ENCODE measurements at regions not wholly inside any gene's neighbourhood (a gene's known extent, or its start where the extent isn't known, plus 50 kb on each side); places are given as distances from the start of the nearest gene placed in this dataset.

GRCh38 chr14:53550776-53551175 is 397.7 kb upstream of the DDHD1 start:
- TF ChIP-seq CTCF (IDR thresholded peaks at IDR 0.05): no peak
- no peak for TF ChIP-seq POLR2A (IDR thresholded peaks at IDR 0.05)

Data from thyroid gland (tissue), 4 donors.